Fibroblast of lung (primary cell): ENCODE measurements at regions not wholly inside any gene's neighbourhood (a gene's known extent, or its start where the extent isn't known, plus 50 kb on each side); places are given as distances from the start of the nearest gene placed in this dataset.

Experiments
- CTCF ChIP-seq, 2 donors: IDR thresholded peaks in 1 of 2; conservative IDR thresholded peaks in 1 of 2; 1 replicate in 1 of 2; 2 replicates in 1 of 2; pipeline ENCODE4 v1.5.1; 2011 to 2012; ENCODE audit warnings: low read length in 2 of 2, control low read depth in 1 of 2, inconsistent platforms in 1 of 2, low read depth in 1 of 2, mild to moderate bottlenecking in 1 of 2
- EZH2 ChIP-seq: IDR thresholded peaks from 2 replicates; pipeline ENCODE4 v1.5.1; 2012; ENCODE audit warnings: low read length, control low read depth, mild to moderate bottlenecking; ENCODE audit errors: missing control alignments

GRCh38 chr2:171626949-171627348 is 60.3 kb upstream of the DYNC1I2 start:
- TF ChIP-seq EZH2 (no peak), CTCF (conservative IDR thresholded peaks at IDR 0.05 in 1 of 2, IDR thresholded peaks at IDR 0.05 in 1 of 2; ENCODE audit: low read depth in 1 of 2, low read length in 2 of 2) (no peak)
